ENCODE measurements at regions not wholly inside any gene's neighbourhood (a gene's known extent, or its start where the extent isn't known, plus 50 kb on each side); places are given as distances from the start of the nearest gene placed in this dataset.
"Not testable (repeated sequence)": the region's sequence is repeated elsewhere in the genome, so short reads cannot be mapped to it uniquely, and the experiment has no call there.

GRCh38 chr22:27308513-27308912, 493.0 kb downstream of the MN1 start:
- Mint-ChIP-seq H3K27me3 (peaks cover 2% of the 10 kb centered on the region), H3K27ac (no peak overlapping the region), H3K9me3 (no peaks in the 10 kb centered on the region), H3K36me3 (ENCODE audit: low read depth) (no peaks in the 10 kb centered on the region), H3K4me3 (no peak overlapping the region), H3K4me1 (ENCODE audit: low read depth) (no peaks in the 10 kb centered on the region)
- intact Hi-C loops (cut with micrococcal nuclease) = no loop called here

GRCh38 chr22:27309697-27310096, 491.9 kb downstream of the MN1 start:
- no peaks in the 10 kb centered on the region for H3K27me3 Mint-ChIP-seq
- H3K9me3 Mint-ChIP-seq = no peaks in the 10 kb centered on the region

DNA sequence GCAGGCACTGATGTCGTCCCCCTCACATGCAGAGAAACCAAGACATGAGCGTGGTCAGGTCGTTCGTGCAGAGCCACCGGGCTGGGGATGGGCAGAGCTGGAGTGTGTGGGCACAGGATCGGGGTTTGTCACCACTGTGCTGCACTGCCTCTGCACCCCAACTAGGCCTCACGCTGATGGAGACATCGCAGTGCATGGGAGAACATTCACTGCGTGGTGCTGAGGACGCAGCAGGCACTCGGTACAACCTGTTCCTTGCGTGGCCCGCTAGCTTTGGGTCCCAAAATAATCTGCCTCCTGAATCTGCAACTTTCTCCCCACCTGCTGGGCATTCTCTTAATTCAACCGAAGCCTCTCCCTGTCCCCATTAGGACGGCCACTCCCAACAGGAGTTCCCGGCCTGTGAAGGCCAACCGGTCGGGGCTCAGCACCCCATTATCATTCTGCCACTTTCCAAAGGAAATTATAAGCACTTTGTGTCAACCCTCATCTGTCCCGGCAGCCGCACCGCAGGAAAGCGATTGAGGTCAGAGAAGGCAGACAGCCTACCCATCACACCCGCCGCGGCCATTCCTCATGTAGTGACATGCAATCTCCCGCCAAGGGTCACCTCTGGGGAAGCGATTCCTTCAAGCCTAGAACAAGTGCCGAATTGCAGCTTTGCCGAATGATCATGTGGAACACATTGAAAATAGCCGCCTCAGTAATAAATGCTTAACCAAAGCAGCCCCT, 490.4 kb downstream of the MN1 start:
- Mint-ChIP-seq H3K36me3 (ENCODE audit: low read depth) (no peaks in the 10 kb centered on the region), H3K4me3 (no peak overlapping the region), H3K27me3 (no peaks in the 10 kb centered on the region), H3K27ac (no peak overlapping the region), H3K9me3 (no peaks in the 10 kb centered on the region), H3K4me1 (ENCODE audit: low read depth) (no peaks in the 10 kb centered on the region)
- intact Hi-C loops (cut with micrococcal nuclease) = no loop called here

More at GRCh38 chr22:27309697-27310096, 491.9 kb downstream of the MN1 start:
- intact Hi-C loops (cut with micrococcal nuclease) = no loop called here
- Mint-ChIP-seq H3K4me3 (no peak overlapping the region), H3K4me1 (ENCODE audit: low read depth) (no peaks in the 10 kb centered on the region), H3K36me3 (ENCODE audit: low read depth) (no peaks in the 10 kb centered on the region), H3K27ac (no peak overlapping the region)

- H3K4me3 Mint-ChIP-seq = no peak overlapping the region
- intact Hi-C loops (cut with micrococcal nuclease) = no loop called here
- no peaks in the 10 kb centered on the region for H3K9me3 Mint-ChIP-seq
- no peaks in the 10 kb centered on the region for H3K36me3 Mint-ChIP-seq (ENCODE audit: low read depth)
- H3K4me1 Mint-ChIP-seq (ENCODE audit: low read depth) = peaks cover under 1% of the 10 kb centered on the region
- H3K27me3 Mint-ChIP-seq = no peaks in the 10 kb centered on the region
- H3K27ac Mint-ChIP-seq = no peak overlapping the region
Measured at GRCh38 chr22:27311698-27312550, 489.6 kb downstream of the MN1 start.

GRCh38 chr22:27312565-27312964, 489.0 kb downstream of the MN1 start:
- H3K4me1 Mint-ChIP-seq (ENCODE audit: low read depth) = peaks cover 7% of the 10 kb centered on the region
- no peaks in the 10 kb centered on the region for H3K9me3 Mint-ChIP-seq
- intact Hi-C loops (cut with micrococcal nuclease) = no loop called here

DNA sequence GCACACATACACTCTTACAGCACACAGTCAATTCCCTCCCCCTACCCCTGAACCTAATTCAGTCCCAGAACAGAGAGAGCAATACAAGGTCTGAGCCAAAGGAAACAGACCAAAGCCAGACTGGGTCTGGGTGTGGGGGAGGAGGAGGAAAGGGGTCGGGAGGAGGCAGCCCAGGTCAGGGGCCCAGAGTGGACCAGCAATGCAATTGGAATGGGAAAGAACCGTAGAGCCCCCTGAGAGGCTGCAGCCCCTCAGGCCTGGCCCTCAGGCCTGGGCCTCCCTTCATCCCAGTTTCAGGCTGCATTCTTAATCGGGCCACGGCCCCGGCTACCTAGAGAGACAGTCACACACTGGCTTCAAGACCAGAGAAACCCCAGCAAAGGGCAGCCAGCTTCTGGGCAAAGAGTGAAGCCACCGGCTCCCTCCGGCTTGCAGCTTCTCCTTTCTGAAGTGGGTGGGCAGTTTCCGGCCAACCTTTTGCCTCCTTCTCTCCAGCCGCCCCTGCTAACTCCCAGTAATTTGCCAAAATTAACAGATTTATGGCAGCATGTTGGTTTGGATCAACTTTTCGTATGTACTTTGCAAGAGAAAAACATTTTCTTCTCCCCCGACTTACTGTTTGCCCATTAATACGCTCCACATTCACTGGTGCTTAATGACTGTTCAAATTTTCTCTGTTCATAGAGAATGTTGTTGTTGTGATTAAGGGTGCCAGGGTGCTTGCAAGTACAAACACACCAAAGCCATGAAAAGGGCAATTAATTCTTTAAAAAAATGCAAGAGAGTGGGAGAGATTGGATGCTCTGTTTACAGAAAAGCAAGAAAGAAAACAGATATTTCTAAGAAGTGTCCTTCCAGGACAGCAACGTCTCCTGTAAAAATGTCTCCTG, 488.3 kb downstream of the MN1 start:
- Mint-ChIP-seq H3K27me3 (no peaks in the 10 kb centered on the region), H3K36me3 (ENCODE audit: low read depth) (no peaks in the 10 kb centered on the region), H3K27ac (no peak overlapping the region), H3K4me3 (no peak overlapping the region), H3K9me3 (no peaks in the 10 kb centered on the region), H3K4me1 (ENCODE audit: low read depth) (peaks cover 13% of the 10 kb centered on the region)
- intact Hi-C loops (cut with micrococcal nuclease) = no loop called here

More at GRCh38 chr22:27312565-27312964, 489.0 kb downstream of the MN1 start:
- no peaks in the 10 kb centered on the region for H3K27me3 Mint-ChIP-seq
- H3K4me3 Mint-ChIP-seq = no peak overlapping the region
- H3K27ac Mint-ChIP-seq = no peak overlapping the region
- no peaks in the 10 kb centered on the region for H3K36me3 Mint-ChIP-seq (ENCODE audit: low read depth)

DNA sequence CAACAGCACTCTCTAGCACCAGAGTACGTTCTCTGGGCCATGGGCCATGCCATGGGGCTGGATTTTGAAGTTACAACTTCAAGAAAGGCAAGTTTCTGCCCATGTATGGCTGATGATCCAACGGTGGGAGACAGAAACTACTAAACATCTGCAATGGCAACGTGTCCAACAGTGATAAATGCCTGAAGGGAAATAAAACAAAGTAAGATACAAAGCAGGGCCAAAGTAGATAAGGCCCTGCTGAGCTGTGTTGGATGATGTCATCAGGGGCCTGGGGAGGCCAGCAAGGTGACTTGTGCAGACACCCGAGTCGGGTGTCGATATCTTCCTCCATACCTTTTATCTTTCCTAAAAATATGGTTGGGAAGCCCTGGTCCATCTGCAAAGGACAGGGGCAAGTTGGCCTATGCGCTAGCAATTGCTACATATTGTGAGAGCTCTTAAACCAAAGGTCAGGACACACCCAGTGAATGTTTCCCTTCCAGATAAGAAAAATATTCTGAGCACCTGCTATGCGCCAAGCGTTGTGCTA, 487.2 kb downstream of the MN1 start:
- Mint-ChIP-seq H3K4me3 (no peak overlapping the region), H3K9me3 (no peaks in the 10 kb centered on the region), H3K27me3 (no peaks in the 10 kb centered on the region), H3K4me1 (ENCODE audit: low read depth) (peaks cover 19% of the 10 kb centered on the region), H3K27ac (no peak overlapping the region), H3K36me3 (ENCODE audit: low read depth) (no peaks in the 10 kb centered on the region)
- intact Hi-C loops (cut with micrococcal nuclease) = no loop called here

- no peaks in the 10 kb centered on the region for H3K9me3 Mint-ChIP-seq
- H3K27ac Mint-ChIP-seq = no peak overlapping the region
- intact Hi-C loops (cut with micrococcal nuclease) = no loop called here
- H3K4me3 Mint-ChIP-seq = no peak overlapping the region
- no peaks in the 10 kb centered on the region for H3K36me3 Mint-ChIP-seq (ENCODE audit: low read depth)
- peaks cover 19% of the 10 kb centered on the region for H3K4me1 Mint-ChIP-seq (ENCODE audit: low read depth)
- no peaks in the 10 kb centered on the region for H3K27me3 Mint-ChIP-seq
Measured at GRCh38 chr22:27315833-27316232, 485.7 kb downstream of the MN1 start.

GRCh38 chr22:27317096-27317495, 484.5 kb downstream of the MN1 start:
- peaks cover 19% of the 10 kb centered on the region for H3K4me1 Mint-ChIP-seq (ENCODE audit: low read depth)
- no peak overlapping the region for H3K27ac Mint-ChIP-seq
- no peak overlapping the region for H3K4me3 Mint-ChIP-seq
- peaks cover 1% of the 10 kb centered on the region for H3K27me3 Mint-ChIP-seq
- no peaks in the 10 kb centered on the region for H3K9me3 Mint-ChIP-seq
- no peaks in the 10 kb centered on the region for H3K36me3 Mint-ChIP-seq (ENCODE audit: low read depth)
- intact Hi-C loops (cut with micrococcal nuclease) = no loop called here

- no peak overlapping the region for H3K27ac Mint-ChIP-seq
- H3K4me3 Mint-ChIP-seq = no peak overlapping the region
- H3K27me3 Mint-ChIP-seq = peaks cover 7% of the 10 kb centered on the region
- intact Hi-C loops (cut with micrococcal nuclease) = no loop called here
- H3K4me1 Mint-ChIP-seq (ENCODE audit: low read depth) = peaks cover 19% of the 10 kb centered on the region
- no peaks in the 10 kb centered on the region for H3K9me3 Mint-ChIP-seq
- H3K36me3 Mint-ChIP-seq (ENCODE audit: low read depth) = no peaks in the 10 kb centered on the region
Measured at GRCh38 chr22:27317971-27318428, 483.6 kb downstream of the MN1 start.

DNA sequence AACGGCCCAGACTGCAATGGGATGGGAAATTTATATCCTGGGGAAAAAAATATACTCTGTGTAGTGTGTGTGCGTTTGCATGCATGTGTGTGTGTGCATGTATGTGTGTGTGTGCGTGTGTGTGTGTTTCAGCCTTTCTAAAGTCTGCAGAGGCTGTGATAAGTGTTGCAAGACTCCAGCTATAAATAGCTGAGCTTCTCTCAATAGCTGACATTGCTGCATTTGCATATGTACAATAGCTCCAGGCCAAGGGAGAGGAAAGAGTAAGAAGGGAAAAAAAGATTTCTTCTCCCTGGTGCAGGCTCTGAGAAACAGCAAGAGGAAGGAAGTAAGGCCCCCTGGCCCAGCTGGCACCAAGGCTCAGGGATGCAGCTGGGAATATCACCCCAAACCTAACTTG, 483.0 kb downstream of the MN1 start:
- Mint-ChIP-seq H3K9me3 (no peaks in the 10 kb centered on the region), H3K4me1 (ENCODE audit: low read depth) (peaks cover 19% of the 10 kb centered on the region), H3K4me3 (no peak overlapping the region), H3K27me3 (peaks cover 9% of the 10 kb centered on the region), H3K36me3 (ENCODE audit: low read depth) (no peaks in the 10 kb centered on the region), H3K27ac (no peak overlapping the region)
- intact Hi-C loops (cut with micrococcal nuclease) = no loop called here

- Mint-ChIP-seq H3K36me3 (ENCODE audit: low read depth) (no peaks in the 10 kb centered on the region), H3K27me3 (peaks cover 22% of the 10 kb centered on the region), H3K27ac (no peak overlapping the region), H3K4me1 (ENCODE audit: low read depth) (peaks cover under 1% of the 10 kb centered on the region), H3K9me3 (no peaks in the 10 kb centered on the region), H3K4me3 (no peak overlapping the region)
- intact Hi-C loops (cut with micrococcal nuclease) = no loop called here
Measured at GRCh38 chr22:27323661-27324060, 477.9 kb downstream of the MN1 start.

GRCh38 chr22:27324908-27325307, 476.6 kb downstream of the MN1 start:
- intact Hi-C loops (cut with micrococcal nuclease); H3K27ac Mint-ChIP-seq; H3K9me3 Mint-ChIP-seq; H3K36me3 Mint-ChIP-seq (ENCODE audit: low read depth); H3K4me3 Mint-ChIP-seq; H3K4me1 Mint-ChIP-seq (ENCODE audit: low read depth): not testable (repeated sequence)
- H3K27me3 Mint-ChIP-seq = peaks cover 24% of the 10 kb centered on the region

Measured in dendritic cell treated with granulocyte-macrophage colony-stimulating factor and Interleukin-4, amounts not matched to agents 40 ng/mL and 50 ng/mL, for 4 days (primary cell).